ENCODE measurements at regions not wholly inside any gene's neighbourhood (a gene's known extent, or its start where the extent isn't known, plus 50 kb on each side); places are given as distances from the start of the nearest gene placed in this dataset.
"Not testable (repeated sequence)": the region's sequence is repeated elsewhere in the genome, so short reads cannot be mapped to it uniquely, and the experiment has no call there.

DNA sequence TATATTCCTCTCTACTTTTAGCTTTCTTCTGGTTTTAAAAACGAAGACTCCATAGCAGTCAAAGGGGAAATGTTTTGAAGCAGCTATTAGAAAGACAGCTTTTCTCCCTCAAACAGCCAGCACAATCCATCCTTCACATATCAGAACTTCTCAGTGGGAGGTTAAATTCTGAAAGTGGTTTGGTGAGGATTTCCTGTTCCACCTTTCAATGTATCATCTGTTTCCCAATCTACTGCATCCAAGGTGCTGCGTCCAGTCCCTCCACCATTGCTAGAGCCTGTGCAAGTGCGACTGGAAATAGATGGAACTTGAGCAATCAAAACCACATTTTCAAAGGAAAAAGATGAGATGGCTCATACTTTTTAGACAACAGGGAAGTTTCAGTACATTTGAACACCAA lies 508.3 kb upstream of the ARID1B start:
- DNase-seq = no peak

- DNase-seq = no peak
Measured at GRCh38 chr6:156262014-156262413, 515.2 kb upstream of the ARID1B start.

- no peak for DNase-seq
Measured at GRCh38 chr6:156260815-156261214, 516.4 kb upstream of the ARID1B start.

DNA sequence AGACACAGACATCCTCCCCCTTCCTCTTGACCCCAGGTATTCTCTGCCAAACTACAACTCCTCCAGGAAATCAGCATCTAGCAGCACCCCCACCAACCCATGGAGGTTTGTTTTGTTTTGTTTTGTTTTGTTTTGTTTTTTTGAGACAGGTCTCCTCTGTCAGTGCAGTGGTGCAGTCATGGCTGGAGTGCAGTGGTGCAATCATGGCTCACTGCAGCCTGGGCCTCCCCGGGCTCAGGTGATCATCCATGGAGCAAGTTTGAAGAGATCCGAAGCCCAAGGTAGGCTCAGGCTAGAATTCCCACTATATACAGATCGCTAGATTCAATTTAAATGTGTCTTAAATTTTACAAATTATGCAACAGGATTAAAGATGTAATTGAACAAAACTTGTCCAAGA lies 518.2 kb upstream of the ARID1B start:
- DNase-seq = no peak

DNA sequence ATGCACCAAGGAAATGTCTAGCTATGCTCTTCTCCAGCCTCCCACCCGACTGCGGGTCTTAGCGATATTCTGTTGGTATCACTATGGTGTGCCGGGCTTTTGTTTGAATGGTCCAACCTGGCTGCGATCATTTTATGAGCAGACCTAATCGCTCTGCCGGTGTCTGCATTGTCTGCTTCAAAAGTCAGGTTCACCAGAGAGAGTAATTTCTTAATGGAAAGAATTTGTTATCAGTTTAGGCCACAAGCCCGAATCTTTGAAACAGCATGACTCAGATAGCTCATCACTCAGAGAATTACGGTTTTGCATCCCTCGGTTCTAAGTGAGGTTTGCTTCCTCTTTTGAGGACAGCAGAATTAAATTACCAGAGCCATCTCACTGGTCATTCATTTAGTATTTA lies 521.0 kb upstream of the ARID1B start:
- no peak for DNase-seq

DNA sequence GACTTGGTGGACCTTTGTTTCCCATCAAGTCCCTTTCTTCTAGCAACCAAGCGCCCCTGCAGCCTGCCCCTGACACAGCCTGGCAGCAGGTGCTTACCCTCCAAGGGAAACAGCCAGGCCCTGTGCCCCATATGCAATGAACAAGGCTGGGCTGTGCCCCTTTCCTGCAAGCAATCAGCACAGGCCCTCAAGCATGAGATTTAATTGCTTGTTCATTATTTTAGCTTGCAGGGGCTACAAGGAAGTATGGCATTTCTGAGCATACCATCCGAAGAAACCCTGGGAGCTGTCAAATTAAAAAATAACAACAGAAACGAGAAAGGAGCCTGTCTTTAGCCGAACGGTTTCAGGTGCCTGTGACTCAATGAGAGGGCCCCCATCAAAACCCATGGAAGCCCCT lies 522.9 kb upstream of the ARID1B start:
- DNase-seq = no peak

DNA sequence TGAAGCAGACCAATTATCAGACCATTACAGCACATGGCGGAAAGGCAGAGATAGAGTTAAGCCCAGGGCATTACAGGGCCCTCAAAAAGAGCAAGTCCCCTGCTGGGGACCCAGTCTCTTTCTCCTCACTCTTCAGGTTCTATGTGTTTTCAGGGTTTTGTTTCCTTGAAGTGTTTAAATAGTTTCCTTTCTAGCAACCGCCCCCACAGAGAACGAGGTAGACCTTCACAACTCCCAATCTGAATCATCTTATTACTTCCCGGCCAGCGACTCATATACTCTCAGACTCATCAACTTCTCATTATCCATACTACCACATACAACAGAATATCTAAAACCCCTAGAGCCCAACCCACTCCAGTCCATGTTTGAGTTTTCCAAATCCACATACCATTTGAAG lies 526.6 kb upstream of the ARID1B start:
- no peak for DNase-seq

GRCh38 chr6:156242206-156242605 lies 535.0 kb upstream of the ARID1B start:
- no peak for DNase-seq

GRCh38 chr6:156231026-156231765 lies 546.0 kb upstream of the ARID1B start:
- no peak for DNase-seq

GRCh38 chr6:156219973-156220372 lies 557.2 kb upstream of the ARID1B start:
- no peak for DNase-seq

DNA sequence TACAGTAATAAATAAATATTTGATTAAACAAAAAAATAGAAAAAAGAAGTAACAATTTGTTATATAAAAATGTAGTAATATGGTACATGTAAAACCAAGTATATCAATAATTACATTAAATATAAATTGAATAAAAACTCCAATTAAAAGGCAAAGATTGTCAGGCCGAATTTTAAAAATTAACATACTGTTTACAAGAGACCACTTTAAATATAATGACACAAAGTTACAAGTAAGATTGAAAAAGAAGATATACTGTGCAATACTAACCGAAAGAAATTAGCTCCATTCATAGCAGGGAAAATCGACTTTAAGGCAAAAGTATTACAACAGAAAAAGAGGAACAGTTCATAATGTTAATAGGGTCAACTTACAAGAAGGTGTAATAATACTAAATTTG lies 571.5 kb upstream of the ARID1B start:
- DNase-seq = no peak

- no peak for DNase-seq
Measured at GRCh38 chr6:156199182-156199581, 578.0 kb upstream of the ARID1B start.

- DNase-seq = no peak
Measured at GRCh38 chr6:156197513-156197912, 579.7 kb upstream of the ARID1B start.

DNA sequence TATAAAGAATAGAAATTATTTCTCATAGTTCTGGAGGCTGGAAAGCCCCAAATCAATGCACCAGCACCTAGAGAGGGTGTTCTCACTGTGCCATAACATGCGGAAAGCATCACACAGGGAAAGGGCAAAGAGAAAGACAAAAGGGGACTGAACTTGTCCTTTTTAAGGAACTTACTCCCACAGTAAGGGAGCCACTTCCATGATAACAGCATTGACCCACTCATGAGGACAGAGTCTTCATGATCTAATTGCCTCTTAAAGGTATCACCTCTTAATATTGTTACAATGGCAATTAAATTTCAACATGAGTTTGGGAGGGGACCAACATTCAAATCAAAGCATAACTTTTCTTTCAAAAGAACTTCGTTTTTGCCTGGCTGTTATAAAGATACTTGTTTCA lies 582.2 kb upstream of the ARID1B start:
- no peak for DNase-seq

DNA sequence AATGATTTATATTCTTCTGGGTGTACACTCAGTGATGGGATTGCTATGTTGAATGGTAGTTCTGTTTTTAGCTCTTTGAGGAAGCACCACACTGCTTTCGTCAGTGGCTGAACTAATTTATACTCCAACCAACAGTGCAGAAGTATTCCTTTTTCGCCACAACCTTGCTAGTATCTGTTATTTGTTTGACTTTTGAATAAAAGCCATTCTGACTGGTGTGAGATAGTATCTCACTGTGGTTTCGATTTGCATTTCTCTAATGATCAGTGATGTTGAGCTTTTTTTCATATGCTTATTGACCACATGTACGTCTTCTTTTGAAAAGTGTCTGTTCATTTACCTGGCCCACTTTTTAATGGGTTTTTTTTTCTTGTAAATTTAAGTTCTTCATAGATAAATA lies 583.8 kb upstream of the ARID1B start:
- DNase-seq = no peak

GRCh38 chr6:156191895-156192294 lies 585.3 kb upstream of the ARID1B start:
- DNase-seq = no peak

DNA sequence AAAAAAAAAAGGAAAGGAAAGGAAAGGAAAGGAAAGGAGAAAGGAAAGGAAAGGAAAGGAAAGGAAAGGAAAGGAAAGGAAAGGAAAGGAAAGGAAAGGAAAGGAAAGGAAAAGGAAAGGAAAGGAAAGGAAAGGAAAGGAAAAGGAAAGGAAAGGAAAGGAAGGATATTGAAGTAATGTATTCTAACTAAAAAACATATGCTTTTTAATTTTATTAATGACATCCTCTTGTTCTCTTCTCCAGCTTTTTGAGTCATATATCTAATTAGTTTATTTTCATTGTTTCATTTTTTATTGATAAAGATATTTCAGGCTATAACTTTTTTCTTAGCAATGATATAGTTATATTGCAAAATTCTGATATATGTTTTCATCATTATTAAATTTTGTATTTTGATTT lies 585.8 kb upstream of the ARID1B start:
- DNase-seq = not testable (repeated sequence)

- DNase-seq = no peak
Measured at GRCh38 chr6:156190270-156190669, 586.9 kb upstream of the ARID1B start.

DNA sequence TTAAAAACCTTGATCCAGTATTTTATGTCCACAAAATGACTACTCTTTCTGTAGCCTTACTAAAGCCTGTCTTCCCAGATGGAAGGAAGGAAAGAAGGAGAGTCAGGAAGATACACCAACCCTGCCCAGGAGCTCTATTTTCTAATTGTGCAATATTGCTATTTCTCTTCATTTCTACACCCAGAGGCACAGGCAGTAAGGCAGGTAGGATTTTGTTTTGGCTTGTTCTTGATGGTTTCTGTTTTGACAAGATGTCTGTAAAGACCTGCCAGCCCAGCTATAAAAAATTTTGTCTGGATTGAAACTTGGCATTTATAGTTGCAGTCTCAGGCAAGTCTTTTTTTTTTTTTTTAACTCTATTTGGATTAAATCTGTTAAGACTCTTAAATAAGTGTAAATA lies 587.5 kb upstream of the ARID1B start:
- DNase-seq = no peak

DNA sequence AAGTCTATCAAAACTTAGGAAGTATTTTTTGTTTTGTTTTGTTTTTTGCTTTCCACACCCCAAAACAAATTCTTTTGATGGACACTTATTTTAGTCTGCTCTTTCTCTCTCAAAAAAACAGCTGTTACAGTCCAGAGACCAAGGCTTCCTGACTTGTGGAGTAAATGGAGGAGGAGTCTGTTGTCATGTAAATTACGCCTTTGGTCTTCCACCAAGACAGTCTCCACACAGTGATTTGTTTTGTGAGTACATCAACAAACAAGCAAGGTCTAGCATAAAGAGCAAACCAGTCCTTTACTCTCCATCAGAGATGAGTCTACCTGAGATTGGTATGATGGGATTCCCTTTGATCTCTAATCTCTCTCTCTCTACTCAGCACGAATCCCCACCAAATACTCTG lies 588.0 kb upstream of the ARID1B start:
- no peak for DNase-seq

GRCh38 chr6:156185113-156185512 lies 592.1 kb upstream of the ARID1B start:
- no peak for DNase-seq

DNA sequence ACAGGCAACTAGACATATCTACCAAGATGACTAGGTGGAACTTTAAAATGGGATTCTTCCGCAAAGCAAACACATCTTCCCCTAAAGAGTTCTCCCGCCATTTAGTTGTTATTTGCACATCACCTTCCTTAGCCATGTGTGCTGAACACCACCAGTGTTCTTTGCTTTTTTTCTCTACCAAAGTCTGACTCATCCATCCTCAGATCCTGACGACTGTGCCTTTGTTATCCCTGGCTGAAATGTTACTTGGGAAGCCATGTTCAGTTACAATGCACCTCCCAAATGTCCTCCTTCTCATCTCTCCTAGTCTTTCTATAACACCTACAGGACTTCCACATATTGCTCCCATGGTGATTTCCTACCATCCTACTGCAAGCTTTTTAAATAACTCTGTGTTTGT lies 593.5 kb upstream of the ARID1B start:
- no peak for DNase-seq

DNA sequence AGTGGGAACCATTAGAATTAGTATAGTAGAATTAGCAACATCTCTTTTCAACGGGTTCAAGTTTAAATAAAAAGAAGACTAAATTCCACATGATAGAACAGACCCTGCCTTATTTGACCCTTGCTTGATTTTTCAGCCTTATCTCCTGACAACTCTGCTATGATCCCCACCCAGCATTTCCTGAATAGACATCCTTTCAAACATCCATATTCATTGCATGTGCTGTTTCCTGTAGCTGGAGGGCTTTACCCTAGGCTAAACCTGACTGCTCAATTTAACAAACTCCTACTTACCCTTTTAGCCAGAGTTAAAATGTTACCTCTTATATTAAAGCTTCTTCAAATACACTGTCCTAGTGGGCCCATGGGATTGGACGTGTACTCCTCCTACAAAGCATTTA lies 594.8 kb upstream of the ARID1B start:
- no peak for DNase-seq

- DNase-seq = no peak
Measured at GRCh38 chr6:156181506-156181905, 595.7 kb upstream of the ARID1B start.

DNA sequence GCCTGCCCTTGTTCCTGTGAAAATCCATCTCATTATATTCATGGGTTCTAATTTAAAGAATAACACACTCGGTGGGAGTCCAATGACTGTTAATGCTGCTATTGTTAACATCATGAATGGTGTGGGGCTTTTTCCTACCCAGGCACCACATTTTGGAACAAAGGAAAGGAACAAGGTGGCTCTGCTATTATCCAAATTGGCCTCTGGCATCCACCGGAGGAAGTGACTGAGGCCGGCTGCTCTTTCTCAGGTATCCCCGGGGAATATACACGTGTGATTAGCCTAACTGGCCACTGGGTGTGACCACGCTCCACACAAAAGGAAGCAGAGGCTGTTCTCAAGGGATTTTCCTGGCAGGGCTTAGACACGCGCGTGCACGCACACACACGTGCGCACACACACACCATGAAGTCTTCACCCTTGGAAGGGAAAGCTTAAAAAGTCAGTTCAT lies 601.2 kb upstream of the ARID1B start:
- no peak for DNase-seq
